ENCODE measurements at regions not wholly inside any gene's neighbourhood (a gene's known extent, or its start where the extent isn't known, plus 50 kb on each side); places are given as distances from the start of the nearest gene placed in this dataset.
"Not testable (repeated sequence)": the region's sequence is repeated elsewhere in the genome, so short reads cannot be mapped to it uniquely, and the experiment has no call there.

DNA sequence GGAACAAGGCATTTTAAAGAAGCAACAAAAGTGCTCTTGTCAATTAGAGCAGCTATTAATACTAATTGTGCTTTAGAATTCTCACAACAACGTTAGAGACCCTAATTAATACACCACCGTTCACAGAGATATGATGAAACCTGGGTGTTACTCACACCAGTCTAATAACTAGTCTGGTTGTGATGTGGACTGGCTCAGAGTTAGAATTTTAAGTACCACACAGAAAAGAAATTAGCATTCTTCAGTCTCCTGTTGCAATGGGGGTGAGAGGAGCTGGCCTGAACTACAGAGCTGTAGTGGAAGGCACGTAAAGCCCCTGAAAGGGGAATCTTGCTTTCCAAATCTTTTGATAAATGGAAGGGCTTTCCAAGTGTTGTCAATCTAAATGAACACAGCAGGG lies 240.8 kb upstream of the TOX3 start:
- no peak for DNase-seq (ENCODE audit: low spot score)

DNA sequence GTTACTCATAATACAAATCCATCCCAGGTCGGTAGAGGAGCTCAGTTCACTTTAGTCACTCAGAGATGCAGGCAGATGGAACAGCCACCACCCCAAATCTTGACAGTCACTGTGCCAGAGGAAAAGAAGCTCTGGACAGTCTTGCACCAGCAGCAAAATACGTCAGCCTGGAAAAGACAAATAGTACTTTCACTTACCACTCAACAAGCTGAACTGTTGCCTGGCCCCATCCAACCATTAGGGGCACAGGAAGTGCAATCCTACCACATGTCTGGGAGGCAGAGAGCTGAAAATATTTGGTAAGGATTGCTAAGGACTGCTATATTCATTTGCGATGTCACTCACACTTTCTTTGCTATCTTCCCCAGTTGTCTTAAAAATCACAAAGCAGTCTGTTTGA lies 239.1 kb upstream of the TOX3 start:
- DNase-seq (ENCODE audit: low spot score) = no peak

DNA sequence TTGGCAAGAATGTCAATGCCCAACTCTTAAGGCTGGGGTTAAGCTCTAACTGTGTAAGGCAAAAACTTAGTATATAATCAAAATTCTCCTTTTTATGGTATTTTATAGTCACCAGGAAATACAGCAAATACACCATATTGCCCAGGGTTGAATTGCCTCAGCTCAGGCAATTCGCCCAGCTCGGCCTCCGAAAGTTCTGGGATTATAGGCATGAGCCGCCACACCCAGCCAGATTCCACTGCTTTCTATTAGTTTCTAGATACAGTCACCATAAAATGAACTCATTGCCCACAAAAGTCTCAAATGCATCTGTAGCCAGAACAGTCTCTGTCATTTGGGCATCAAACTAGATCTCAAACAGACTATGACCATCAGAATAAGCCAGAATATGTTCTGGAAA lies 238.7 kb upstream of the TOX3 start:
- DNase-seq (ENCODE audit: low spot score) = no peak

DNA sequence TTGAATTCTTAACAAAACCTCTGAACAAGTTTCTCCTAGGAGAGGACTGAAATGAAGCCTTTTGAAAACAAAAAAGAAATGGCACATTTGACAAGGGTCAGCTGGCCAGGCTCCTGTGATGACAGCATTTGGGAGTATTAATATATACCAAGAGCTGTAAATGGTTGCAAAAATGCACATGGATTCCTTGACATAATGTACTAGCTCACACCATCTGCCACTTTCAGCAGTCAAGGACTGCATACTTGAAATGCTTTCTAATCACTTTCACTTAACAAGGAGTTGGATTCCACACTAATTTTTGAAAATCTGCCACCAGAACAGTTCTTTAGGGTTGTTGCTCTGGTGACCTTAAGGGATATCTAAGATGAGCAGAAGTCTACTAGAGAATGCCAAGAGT lies 236.7 kb upstream of the TOX3 start:
- DNase-seq (ENCODE audit: low spot score) = no peak

DNA sequence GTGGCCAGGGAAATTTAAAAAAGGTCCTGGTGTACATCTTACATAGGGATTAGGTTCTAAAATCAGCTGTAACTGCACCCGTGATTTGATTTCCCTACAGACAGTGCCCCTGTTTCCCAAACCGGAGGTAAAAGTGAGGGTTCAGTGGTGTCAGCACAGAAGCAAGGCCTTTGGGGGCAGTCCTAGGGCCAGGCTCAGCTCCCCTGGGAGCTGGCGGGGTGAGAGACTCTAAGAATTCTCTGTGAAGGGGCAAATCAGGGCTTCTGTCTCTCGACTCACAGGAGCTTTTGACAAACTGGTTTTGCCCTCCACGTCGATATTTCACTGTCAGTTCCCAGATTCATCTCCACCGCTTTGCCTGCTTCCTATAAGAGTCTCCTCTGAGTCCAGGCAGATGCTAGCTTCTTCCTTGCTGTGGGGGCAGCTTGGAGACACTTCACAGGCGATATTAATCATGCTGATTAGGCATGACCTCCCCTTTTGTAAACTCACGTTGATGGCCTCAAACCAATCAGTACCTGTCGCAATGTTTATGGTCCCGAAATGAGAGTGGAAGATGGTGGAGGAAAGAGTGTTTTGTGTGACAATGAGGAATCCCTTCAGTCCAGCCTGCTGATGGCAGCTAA lies 234.2 kb upstream of the TOX3 start:
- DNase-seq (ENCODE audit: low spot score) = no peak

DNA sequence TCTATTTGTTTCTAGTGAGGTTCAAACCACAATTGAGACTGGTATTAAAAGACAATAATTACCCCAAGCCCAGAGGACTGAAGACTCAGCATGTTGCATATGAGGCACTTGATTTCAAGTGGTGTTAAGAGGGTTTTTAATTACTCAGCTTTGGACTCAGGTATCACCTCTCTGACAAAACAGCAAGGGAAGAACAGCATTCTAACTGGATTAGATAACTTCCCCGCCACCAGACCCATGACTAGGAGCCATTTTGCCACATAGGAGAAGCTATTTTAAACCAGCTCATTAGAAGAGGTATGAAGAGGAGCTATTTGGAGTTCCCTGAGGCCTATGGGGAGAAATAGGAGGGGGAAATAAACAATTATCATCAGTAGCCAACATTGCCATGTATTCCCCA lies 226.1 kb upstream of the TOX3 start:
- no peak for DNase-seq (ENCODE audit: low spot score)

DNA sequence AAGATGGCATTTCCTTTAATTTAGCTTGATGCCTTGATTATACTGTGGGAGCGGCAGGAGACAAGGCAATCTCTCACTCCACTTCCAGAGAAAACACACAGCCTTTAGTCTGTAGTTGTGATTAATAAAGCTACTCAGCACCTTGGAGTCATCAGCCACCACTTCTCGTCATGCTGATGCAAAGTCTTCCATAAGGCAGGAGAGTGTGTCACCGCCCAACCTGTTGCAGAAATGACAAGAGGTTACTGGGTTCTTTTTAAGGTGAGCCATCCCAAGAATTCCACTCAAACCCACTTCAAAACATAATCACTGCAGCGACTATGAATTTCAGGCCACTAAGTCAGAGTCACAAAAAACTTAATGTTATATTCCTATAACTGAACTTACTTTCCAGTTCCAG lies 223.9 kb upstream of the TOX3 start:
- DNase-seq (ENCODE audit: low spot score) = no peak

DNA sequence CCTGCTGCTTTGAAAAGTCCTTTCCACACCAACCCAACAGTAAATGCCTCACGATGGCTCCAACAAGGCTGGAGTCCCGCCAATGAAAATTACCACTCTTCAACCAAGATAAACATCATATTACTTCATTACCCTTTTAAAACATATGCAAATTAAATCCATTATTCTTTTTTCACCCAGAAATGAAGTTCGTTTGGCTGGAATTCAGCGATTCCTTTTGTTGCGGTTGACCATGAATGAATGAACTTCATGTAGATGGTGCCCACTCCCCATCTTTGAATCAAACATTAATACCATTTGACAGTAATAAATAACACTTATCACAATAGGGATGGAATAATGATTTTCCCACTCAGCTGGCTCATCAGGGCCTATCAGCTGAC lies 211.5 kb upstream of the TOX3 start:
- no peak for DNase-seq (ENCODE audit: low spot score)

DNA sequence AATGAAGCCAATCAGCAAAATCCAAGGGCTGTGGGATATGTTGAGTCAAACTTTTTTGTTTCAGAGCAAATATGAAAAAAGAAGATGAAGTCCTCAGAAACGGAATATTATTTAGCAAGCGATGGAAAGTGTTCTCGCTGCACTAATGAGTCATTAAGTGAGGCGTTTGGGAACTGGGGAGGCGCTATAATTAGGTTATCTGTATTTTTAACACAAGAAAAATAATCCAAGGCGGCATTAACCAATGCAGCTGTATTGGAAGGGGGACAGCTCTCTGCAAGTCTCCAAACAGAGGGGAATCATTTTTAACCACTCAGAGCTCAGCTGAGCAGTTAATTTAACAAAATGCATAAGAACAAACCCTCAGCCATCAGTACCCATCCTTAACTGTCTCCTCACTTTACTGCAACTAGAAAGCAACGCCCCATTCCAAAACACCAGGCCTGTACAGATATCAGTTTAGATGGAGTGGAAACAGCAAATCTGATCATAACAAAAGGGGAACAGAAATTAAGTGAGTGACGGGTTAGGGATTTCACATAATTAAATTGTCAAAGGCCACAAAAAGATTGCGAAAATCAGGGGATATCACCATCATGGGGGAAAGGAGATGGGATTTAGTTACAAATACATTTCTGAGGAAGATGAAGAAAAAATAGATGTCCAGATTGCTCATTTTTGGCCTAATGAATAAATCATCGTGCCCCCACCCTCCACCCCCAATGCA lies 211.0 kb upstream of the TOX3 start:
- DNase-seq (ENCODE audit: low spot score) = no peak

DNA sequence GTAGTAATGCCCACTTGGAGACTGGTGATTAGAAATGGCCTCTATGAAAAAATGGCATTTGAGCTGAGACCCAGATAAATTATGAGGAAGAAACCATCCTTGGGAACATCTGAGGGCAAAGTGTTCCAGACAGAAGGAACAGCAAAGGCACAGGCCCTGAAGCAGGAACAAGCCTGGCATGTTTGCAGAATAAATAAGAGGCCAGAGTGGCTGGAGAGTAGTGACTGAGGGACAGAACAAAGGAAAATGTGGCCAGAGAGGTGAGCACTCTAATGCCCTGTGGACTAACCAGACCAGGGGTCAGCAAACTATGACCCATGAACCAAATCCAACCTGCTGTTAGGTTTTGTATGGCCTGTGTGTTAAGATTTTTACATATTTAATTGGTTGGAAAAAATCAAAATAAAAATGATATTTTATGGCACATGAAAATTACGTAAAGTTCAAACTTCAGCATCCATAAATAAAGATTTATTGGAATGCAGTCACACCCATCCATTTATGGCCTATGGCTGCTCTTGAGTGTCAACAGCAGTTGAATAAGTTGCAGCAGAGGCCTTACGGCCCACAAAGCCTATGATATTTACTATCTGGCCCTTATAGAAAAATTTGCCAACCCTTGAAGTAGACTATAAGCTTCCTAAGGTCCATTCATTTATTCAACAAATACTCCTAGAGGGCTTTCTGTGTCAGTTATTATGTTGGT lies 210.0 kb upstream of the TOX3 start:
- DNase-seq (ENCODE audit: low spot score) = no peak

DNA sequence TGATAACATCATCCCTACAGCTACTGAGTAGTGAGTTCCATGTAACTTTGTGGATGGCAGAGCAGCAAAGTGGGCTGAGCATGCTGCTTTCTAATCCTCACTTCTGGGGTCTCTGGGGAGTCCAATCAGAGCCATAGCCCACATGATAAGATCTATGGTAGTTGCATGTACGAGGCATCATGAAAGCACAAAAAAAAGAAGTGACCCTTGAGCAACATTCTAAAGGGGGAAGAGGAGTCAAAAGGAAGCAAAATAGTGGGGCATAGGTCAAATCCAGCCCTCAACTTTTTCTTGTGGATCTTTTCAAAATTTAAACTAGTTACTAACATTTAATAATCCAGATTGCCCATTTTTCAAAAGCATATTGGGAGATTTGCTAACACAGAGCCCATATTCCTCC lies 208.5 kb upstream of the TOX3 start:
- no peak for DNase-seq (ENCODE audit: low spot score)

DNA sequence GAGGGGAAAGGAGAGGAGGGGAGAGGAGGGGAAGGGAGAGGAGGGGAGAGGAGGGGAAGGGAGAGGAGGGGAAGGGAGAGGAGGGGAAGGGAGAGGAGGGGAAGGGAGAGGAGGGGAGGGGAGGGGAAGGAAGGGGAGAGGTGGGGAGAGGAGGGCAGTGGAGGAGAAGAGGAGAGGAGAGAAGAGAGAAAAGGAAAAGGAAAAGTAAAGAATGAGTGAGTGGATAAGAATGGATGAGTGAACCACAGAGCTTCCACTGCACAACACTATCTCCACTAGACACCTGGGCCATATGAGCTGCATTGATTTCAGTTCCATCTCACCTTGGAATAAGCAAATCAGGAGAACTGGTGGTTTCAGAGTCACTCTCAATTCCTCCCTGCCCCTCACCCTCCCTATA lies 204.1 kb upstream of the TOX3 start:
- no peak for DNase-seq (ENCODE audit: low spot score)

DNA sequence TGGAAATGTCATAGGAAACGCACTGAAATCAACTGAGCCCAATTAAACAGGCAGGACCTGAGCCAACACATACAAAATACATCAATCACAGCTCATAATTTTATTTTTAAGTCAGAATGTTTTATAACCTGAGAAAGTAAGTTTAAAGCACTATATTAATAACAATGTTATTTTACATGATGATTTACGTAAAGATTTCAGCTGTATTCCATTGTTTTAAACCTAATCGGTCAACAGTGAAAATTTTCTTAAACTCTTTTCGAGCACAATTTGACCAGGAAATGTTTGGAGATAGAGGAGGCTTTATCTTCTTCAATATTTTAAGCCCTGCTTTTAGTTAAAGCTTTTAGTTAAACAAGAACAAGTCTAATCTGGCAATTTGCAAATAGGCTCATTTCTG lies 201.8 kb upstream of the TOX3 start:
- no peak for DNase-seq (ENCODE audit: low spot score)

DNA sequence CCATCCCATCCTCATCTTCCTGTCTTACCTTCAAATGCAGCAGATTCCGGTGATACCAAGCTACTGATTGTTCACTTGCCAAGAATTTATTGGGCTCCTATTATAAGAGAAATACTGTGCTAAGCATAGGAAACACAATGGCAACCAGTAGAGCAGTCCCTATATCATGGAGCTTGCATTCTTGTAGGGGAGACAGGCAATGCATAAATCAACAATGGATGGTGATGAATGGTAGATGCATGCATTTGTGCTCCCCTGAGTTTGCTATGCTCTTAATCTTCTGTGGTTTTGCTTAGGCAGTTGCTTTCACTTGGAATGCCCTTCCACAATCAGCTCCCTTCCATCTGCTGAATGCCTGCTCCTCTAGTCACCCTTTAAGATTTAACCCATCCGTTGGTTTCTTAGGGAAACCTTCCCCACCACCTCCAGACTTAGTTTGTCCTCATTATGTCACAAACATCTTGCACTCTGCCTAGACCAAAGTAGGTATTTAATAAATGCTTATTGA lies 200.2 kb upstream of the TOX3 start:
- no peak for DNase-seq (ENCODE audit: low spot score)

DNA sequence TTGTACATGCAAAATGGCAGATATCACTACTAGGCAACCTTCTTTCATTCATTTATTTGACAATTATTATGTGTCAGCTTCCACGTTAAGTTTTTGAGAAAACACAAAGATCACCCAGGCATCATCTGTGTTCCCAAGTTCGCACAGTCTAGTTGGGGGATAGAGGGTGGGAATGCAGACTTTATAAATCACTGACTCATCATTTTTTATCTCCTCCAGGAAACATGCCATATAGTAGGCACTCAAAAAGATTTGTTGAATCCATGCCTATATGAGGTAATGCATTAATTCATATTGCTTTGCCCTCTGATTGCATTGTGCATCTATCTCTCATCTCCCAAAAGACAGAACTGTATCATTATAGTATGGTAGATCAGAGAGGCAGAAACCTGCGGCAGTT lies 196.8 kb upstream of the TOX3 start:
- no peak for DNase-seq (ENCODE audit: low spot score)

DNA sequence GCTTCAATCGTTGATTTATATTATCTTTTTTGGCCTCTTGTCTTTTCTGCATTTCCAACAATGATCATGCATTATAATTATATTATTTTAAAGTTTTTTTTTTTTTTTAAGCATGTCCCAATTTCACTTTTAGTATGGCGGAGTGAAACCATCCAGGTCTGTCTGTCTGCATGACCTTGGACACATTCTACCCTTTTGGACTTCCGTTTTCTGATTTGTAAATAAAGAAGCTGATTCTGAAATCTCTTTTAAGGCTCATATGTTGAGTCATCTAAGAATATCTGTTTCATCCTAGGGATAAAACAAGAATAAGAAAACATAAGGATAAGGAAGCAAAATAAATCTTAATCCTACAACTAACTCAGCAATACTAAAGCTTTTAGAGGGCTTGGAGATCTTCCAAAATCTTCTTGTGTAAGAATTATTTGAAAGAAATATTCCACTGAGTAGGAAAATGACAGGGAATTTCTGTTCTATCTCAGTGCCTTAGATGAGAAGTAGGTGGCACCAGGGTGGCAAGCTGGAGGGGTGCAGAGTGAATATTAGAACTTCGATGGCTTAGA lies 195.7 kb upstream of the TOX3 start:
- DNase-seq (ENCODE audit: low spot score) = no peak

DNA sequence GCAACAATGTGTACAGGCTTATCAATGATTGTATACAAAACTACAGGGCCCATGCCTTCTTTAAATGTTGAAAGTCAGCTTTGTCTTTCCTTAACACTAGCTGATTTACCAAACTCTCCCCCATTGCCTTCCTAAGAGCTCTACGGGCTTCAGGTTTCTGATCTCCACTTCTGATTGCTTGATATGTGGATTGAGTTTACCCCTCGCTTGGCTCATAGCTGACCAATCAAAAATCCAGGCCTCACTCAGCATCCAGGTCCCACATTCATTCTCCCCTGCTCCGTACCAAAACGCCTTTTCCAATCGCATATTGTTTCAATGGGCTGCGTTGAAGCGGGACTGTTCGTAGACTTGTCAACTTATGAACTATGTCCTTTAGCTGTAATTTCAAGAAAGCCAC lies 195.1 kb upstream of the TOX3 start:
- DNase-seq (ENCODE audit: low spot score) = no peak

DNA sequence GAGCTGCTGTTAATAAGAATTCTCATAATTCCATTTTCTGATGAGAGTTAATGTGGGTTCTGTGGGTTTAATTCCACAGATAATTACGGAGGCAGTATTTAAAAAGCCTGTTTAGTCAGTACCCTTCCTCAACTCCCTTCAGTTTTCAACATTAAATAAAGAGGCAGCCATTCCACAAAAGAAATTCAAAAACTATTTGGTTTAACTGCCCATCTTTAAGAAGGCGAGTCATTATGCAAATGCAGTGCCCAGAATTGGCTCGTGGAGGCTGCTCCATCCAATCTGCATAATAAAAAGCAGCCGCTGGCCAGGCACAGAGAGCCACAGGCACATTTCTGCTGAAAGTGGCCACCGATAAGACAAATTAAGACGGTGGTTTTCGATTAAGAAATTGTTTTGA lies 194.4 kb upstream of the TOX3 start:
- DNase-seq (ENCODE audit: low spot score) = no peak

DNA sequence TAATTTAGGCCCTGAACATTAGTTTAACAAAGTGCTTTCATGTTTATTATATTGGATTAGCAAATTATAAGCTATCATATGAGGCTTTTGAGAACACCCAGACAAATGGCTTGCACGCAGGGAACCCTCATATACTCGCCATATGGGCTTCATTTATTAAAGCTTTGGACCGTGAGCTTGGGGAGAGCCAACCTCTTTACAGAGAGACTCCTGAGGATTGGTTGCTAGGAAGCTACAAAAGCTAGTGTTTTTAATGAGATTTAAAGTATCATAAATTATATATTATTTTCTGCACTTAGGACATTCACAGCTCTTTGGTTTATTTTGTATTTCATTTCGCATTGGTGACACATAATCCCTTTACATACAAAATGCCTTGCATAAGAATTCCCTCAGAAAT lies 193.8 kb upstream of the TOX3 start:
- no peak for DNase-seq (ENCODE audit: low spot score)

DNA sequence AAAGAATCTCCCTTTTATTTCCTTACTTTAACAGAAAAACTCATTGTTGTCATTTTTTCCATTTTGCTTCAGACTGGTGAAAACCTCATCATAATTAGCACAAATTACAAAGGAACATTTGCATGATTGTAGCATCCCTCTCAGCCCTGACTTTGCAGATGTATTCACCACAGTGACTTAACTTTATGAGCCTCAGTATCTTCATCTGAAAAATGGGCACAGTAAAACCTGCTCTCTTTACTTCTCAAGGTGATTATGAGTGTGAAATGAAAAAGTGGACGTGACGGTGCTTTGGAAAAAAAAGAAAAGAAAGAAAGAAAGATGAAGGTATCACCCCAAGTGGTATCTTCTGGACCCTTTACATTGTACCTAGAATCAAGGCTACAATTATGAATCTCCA lies 193.4 kb upstream of the TOX3 start:
- DNase-seq (ENCODE audit: low spot score) = no peak

DNA sequence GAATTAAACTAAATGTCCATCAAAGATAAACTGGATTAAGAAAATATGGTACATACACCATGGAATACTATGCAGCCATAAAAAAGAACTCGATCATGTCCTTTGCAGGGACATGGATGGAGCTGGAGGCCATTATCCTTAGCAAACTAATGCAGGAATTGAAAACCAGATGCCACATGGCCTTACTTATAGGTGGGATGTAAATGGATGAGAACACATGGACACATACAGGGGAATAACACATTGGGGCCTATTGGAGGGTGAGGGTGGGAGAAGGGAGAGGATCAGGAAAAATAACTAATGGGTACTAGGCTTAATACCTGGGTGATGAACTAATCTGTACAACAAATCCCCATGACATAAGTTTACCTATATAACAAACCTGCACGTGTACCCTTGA lies 192.0 kb upstream of the TOX3 start:
- not testable (repeated sequence) for DNase-seq (ENCODE audit: low spot score)

DNA sequence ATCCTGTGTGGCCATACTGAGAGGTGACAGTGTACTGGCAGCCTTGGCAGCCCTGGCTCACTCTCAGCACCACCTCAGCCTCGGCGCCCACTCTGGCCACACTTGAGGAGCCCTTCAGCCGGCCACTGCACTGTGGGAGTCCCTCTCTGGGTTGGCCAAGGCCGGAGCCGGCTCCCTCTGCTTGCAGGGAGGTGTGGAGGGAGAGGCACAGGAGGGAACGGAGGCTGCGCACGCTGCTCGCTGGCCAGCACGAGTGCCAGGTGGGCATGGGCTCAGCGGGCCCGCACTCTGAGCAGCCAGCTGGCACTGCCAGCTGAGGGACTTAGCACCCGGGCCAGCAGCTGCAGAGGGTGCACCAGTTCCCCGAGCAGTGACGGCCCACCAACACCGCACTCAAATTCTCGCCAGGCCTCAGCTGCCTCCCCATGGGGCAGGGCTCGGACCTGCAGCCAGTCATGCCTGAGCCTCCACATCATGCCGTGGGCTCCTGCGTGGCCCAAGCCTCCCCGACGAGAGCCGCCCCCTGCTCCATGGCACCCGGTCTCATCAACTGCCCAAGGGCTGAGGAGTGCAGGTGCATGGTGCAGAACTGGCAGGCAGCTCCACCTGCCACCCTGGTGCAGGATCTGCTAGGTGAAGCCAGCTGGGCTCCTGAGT lies 184.4 kb upstream of the TOX3 start:
- DNase-seq (ENCODE audit: low spot score) = no peak

All from HT-29 (cell line).